ENCODE measurements at regions not wholly inside any gene's neighbourhood (a gene's known extent, or its start where the extent isn't known, plus 50 kb on each side); places are given as distances from the start of the nearest gene placed in this dataset.

GRCh38 chr1:87898431-87898830, 569.8 kb downstream of the LMO4 start:
- Histone ChIP-seq H3K4me3 (ENCODE audit: low read depth, low read length) (no peak overlapping the region), H3K27me3 (ENCODE audit: control insufficient read depth, insufficient read depth, low read length) (no peaks in the 10 kb centered on the region; the same call in 1 of the 2 replicates), H3K36me3 (ENCODE audit: control insufficient read depth, insufficient read depth, low read length) (no peaks in the 10 kb centered on the region)
- CTCF ChIA-PET, result interaction anchor here (0.9 to 1.9 kb wide), 3 partner anchors 12 to 55 kb away, joined by 3 to 8 read pairs (median 4); no protein-coding TSS in a partner anchor
- no peak for TF ChIP-seq CTCF (IDR thresholded peaks at IDR 0.05; ENCODE audit: insufficient read depth, low read depth, low read length)
- POLR2A ChIA-PET, result interaction anchor here (0.6 to 0.7 kb wide), 2 partner anchors 19 to 568 kb away, joined by 4 read pairs; no protein-coding TSS in a partner anchor
- peak; percentile 37 for DNase-seq (ENCODE audit: low read depth)

- no peak overlapping the region for H3K4me3 ChIP-seq (ENCODE audit: low read depth, low read length)
- CTCF ChIA-PET, result interaction anchor here (0.9 to 1.9 kb wide), 2 partner anchors 13 to 50 kb away, joined by 3 to 4 read pairs; no protein-coding TSS in a partner anchor
- no peak for TF ChIP-seq CTCF (IDR thresholded peaks at IDR 0.05; ENCODE audit: insufficient read depth, low read depth, low read length)
- H3K36me3 ChIP-seq (ENCODE audit: control insufficient read depth, insufficient read depth, low read length), result no peaks in the 10 kb centered on the region
- DNase-seq (ENCODE audit: low read depth), result no peak
- H3K27me3 ChIP-seq (ENCODE audit: control insufficient read depth, insufficient read depth, low read length), result no peaks in the 10 kb centered on the region; the same call in 1 of the 2 replicates
- POLR2A ChIA-PET, result no interaction called here
These were observed 570.3 kb downstream of the LMO4 start for GRCh38 chr1:87899017-87899416.

- ChIA-PET POLR2A (no interaction called here), CTCF (interaction anchor here (1.2 to 1.9 kb wide), 2 partner anchors 13 to 54 kb away, joined by 3 to 4 read pairs; no protein-coding TSS in a partner anchor)
- no peak for TF ChIP-seq CTCF (IDR thresholded peaks at IDR 0.05; ENCODE audit: insufficient read depth, low read depth, low read length)
- DNase-seq (ENCODE audit: low read depth), result no peak
- Histone ChIP-seq H3K36me3 (ENCODE audit: control insufficient read depth, insufficient read depth, low read length) (no peaks in the 10 kb centered on the region), H3K4me3 (ENCODE audit: low read depth, low read length) (no peak overlapping the region), H3K27me3 (ENCODE audit: control insufficient read depth, insufficient read depth, low read length) (no peaks in the 10 kb centered on the region; the same call in 1 of the 2 replicates)
These were observed 571.1 kb downstream of the LMO4 start for GRCh38 chr1:87899746-87900145.

GRCh38 chr1:87902830-87903229, 574.1 kb downstream of the LMO4 start:
- POLR2A ChIA-PET, result no interaction called here
- Histone ChIP-seq H3K27me3 (ENCODE audit: control insufficient read depth, insufficient read depth, low read length) (no peaks in the 10 kb centered on the region; the same call in 1 of the 2 replicates), H3K36me3 (ENCODE audit: control insufficient read depth, insufficient read depth, low read length) (no peaks in the 10 kb centered on the region), H3K4me3 (ENCODE audit: low read depth, low read length) (no peak overlapping the region)
- no peak for TF ChIP-seq CTCF (IDR thresholded peaks at IDR 0.05; ENCODE audit: insufficient read depth, low read depth, low read length)
- CTCF ChIA-PET, result interaction anchor here (0.9 to 2.5 kb wide), 3 partner anchors 13 to 51 kb away, joined by 3 to 9 read pairs (median 3); no protein-coding TSS in a partner anchor
- no peak for DNase-seq (ENCODE audit: low read depth)

- H3K4me3 ChIP-seq (ENCODE audit: low read depth, low read length), result no peak overlapping the region
- TF ChIP-seq CTCF (IDR thresholded peaks at IDR 0.05; ENCODE audit: insufficient read depth, low read depth, low read length), result no peak
- H3K27me3 ChIP-seq (ENCODE audit: control insufficient read depth, insufficient read depth, low read length), result no peaks in the 10 kb centered on the region; the same call in 1 of the 2 replicates
- ChIA-PET CTCF (interaction anchor here (2.5 kb wide), 1 partner anchor 50 kb away, joined by 9 read pairs; no protein-coding TSS in a partner anchor), POLR2A (no interaction called here)
- DNase-seq (ENCODE audit: low read depth), result no peak
- no peaks in the 10 kb centered on the region for H3K36me3 ChIP-seq (ENCODE audit: control insufficient read depth, insufficient read depth, low read length)
These were observed 574.6 kb downstream of the LMO4 start for GRCh38 chr1:87903242-87903641.
